Tibial artery (tissue), 4 donors: ENCODE measurements at regions not wholly inside any gene's neighbourhood (a gene's known extent, or its start where the extent isn't known, plus 50 kb on each side); places are given as distances from the start of the nearest gene placed in this dataset.

Experiments used
- DNase-seq, 2 donors: peaks; one replicate each; pipeline ENCODE4 v3.0.0-alpha.2; 2019
- H3K27ac ChIP-seq, 2 donors: fragments of 200-600 bp; sonication (generic) in 1 of 2; 1 replicate in 1 of 2; 2 replicates in 1 of 2; pipeline ENCODE4 v1.5.1; 2018 to 2019; ENCODE audit warnings: mild to moderate bottlenecking in 1 of 2
- H3K27me3 ChIP-seq, 2 donors: fragments of 200-600 bp; sonication (generic) in 1 of 2; one replicate each; pipeline versions ENCODE4 v1.5.1 to v1.6.0; 2016 to 2019
- H3K36me3 ChIP-seq, 3 donors: fragments of 200-600 bp; sonication (generic) in 2 of 3; one replicate each; pipeline ENCODE4 v1.5.1; 2016 to 2019; ENCODE audit warnings: mild to moderate bottlenecking in 2 of 3
- H3K4me1 ChIP-seq, 4 donors: fragments of 200-600 bp; sonication (generic) in 2 of 4; 1 replicate in 3 of 4; 2 replicates in 1 of 4; pipeline ENCODE4 v1.5.1; 2016 to 2019
- H3K4me3 ChIP-seq, 2 donors: fragments of 200-600 bp; sonication (generic) in 1 of 2; 1 replicate in 1 of 2; 2 replicates in 1 of 2; pipeline ENCODE4 v1.5.1; 2018 to 2019; ENCODE audit warnings: mild to moderate bottlenecking in 2 of 2
- H3K9me3 ChIP-seq, 3 donors: fragments of 200-600 bp; sonication (generic) in 1 of 3; one replicate each; pipeline ENCODE4 v1.5.1; 2016 to 2019
- intact Hi-C: fragments of 100-400 bp; cut with DNase I; formaldehyde crosslinking; loops from one replicate; pipeline ENCODE4 v1.15.0; 2023; ENCODE audit warnings: low total_unique reads
- TF ChIP-seq, protein P1 (sequence below), 2 experiments: fragments of 200-600 bp in 1 of 2; fragments of 450-650 bp in 1 of 2; IDR thresholded peaks; one replicate each; pipeline ENCODE4 v1.5.1; 2017 to 2019; ENCODE audit warnings: antibody characterized with exemption in 2 of 2, mild to moderate bottlenecking in 1 of 2, moderate library complexity in 1 of 2

DNA sequence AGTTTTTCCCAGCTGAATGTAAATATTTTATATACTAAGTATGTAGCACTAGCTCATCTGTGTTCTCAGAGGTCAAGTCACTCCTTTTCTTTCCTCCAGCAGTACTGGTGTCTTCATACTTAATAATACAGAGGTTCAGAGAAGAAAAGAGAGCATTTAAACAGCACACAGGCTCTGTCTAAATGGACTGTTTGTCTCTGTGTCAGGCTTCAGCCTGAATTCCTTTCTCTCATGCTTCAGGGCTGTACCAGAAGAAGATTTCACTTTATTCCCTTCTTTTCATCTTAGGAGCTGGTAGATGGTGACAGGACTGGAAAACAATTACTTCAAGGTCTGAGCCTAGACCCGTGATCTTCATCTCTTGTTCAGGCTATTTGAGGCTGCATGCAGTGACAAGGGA, 51.4 kb upstream of the LYZL2 start:
- Histone ChIP-seq H3K9me3 (no peaks in the 10 kb centered on the region), H3K27me3 (no peaks in the 10 kb centered on the region), H3K36me3 (no peaks in the 10 kb centered on the region), H3K27ac (no peak overlapping the region), H3K4me1 (no peaks in the 10 kb centered on the region), H3K4me3 (no peak overlapping the region)
- no peak for DNase-seq
- TF ChIP-seq, protein P1, sequence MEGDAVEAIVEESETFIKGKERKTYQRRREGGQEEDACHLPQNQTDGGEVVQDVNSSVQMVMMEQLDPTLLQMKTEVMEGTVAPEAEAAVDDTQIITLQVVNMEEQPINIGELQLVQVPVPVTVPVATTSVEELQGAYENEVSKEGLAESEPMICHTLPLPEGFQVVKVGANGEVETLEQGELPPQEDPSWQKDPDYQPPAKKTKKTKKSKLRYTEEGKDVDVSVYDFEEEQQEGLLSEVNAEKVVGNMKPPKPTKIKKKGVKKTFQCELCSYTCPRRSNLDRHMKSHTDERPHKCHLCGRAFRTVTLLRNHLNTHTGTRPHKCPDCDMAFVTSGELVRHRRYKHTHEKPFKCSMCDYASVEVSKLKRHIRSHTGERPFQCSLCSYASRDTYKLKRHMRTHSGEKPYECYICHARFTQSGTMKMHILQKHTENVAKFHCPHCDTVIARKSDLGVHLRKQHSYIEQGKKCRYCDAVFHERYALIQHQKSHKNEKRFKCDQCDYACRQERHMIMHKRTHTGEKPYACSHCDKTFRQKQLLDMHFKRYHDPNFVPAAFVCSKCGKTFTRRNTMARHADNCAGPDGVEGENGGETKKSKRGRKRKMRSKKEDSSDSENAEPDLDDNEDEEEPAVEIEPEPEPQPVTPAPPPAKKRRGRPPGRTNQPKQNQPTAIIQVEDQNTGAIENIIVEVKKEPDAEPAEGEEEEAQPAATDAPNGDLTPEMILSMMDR (IDR thresholded peaks at IDR 0.05): no peak
- intact Hi-C loops: no loop called here
